VCaP (cell line): ENCODE measurements at regions not wholly inside any gene's neighbourhood (a gene's known extent, or its start where the extent isn't known, plus 50 kb on each side); places are given as distances from the start of the nearest gene placed in this dataset.
"Not testable (repeated sequence)": the region's sequence is repeated elsewhere in the genome, so short reads cannot be mapped to it uniquely, and the experiment has no call there.

ENCODE experiments used
- H3K27ac ChIP-seq: fragments of 450-650 bp; 2 replicates; pipeline ENCODE4 v1.5.1; 2017
- CTCF ChIP-seq: fragments of 450-650 bp; conservative IDR thresholded peaks from 2 replicates; pipeline ENCODE4 v1.5.1; 2017; ENCODE audit warnings: mild to moderate bottlenecking, moderate library complexity

- H3K27ac ChIP-seq, result no peak overlapping the region
- no peak for TF ChIP-seq CTCF
These were observed 69.1 kb upstream of the C12orf71 start for GRCh38 chr12:27151479-27151878.

GRCh38 chr12:27158297-27158696 lies 75.9 kb upstream of the C12orf71 start:
- no peak overlapping the region for H3K27ac ChIP-seq
- TF ChIP-seq CTCF, result no peak

GRCh38 chr12:27161458-27162228 lies 79.3 kb upstream of the C12orf71 start:
- TF ChIP-seq CTCF, result no peak

GRCh38 chr12:27162229-27162537 lies 79.8 kb upstream of the C12orf71 start:
- TF ChIP-seq CTCF, result no peak
- no peak overlapping the region for H3K27ac ChIP-seq

More at GRCh38 chr12:27161458-27162228, 79.3 kb upstream of the C12orf71 start:
- no peak overlapping the region for H3K27ac ChIP-seq

GRCh38 chr12:27163048-27163715 lies 80.8 kb upstream of the C12orf71 start:
- no peak overlapping the region for H3K27ac ChIP-seq
- TF ChIP-seq CTCF, result no peak

- no peak for TF ChIP-seq CTCF
- no peak overlapping the region for H3K27ac ChIP-seq
These were observed 80.2 kb upstream of the STK38L start for GRCh38 chr12:27163894-27164293.

- no peak overlapping the region for H3K27ac ChIP-seq
- TF ChIP-seq CTCF, result no peak
These were observed 79.6 kb upstream of the STK38L start for GRCh38 chr12:27164330-27165040.

GRCh38 chr12:27165958-27166357 lies 78.1 kb upstream of the STK38L start:
- not testable (repeated sequence) for H3K27ac ChIP-seq

GRCh38 chr12:27171494-27171893 lies 72.6 kb upstream of the STK38L start:
- H3K27ac ChIP-seq, result not testable (repeated sequence)
